Stimulated activated CD4-positive, alpha-beta T cell treated with anti-CD3 and anti-CD28 coated beads, Interleukin-4, amount 100 ng/mL, for 4 hours (primary cell): ENCODE measurements at regions not wholly inside any gene's neighbourhood (a gene's known extent, or its start where the extent isn't known, plus 50 kb on each side); places are given as distances from the start of the nearest gene placed in this dataset.

Experiments used
- DNase-seq, 2 experiments: peaks; one replicate each; pipeline ENCODE4 v3.0.0-alpha.2; 2020

- DNase-seq: no peak
Measured at GRCh38 chr4:23654791-23655190, 235.1 kb downstream of the PPARGC1A start.

DNA sequence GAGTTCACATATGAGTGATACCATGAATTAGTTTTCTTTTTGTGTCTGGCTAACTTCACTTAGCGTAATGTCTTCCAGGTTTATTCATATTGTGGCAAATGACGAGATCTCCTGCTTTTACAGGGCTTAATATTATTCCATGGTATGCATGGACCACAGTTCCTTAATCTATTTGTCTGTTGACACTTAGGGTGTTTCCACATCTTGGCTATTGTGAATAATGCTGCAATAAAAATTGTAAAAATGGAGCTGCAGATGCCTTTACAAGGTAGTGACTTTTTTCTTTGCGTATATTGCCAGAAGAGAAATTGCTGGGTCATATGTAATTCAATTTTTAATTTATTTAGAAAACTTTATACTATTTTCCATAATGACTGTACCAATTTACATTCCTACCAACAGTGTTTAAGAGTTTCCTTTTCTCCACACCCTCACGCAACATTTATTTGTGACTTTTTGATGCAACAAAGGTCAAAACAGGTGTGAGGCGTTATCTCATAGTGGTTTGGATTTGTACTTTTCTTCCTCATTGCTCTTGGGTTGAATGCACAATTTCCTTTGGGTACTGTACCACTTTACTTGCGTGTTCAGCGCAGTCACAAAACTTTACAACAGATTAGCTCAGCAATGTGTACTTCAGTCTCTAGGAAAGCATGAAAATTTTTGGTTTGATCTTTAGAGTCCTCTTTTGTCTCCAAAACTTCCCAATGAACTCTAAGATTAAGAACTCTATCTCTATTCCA is 240.8 kb downstream of the PPARGC1A start:
- DNase-seq: no peak

DNA sequence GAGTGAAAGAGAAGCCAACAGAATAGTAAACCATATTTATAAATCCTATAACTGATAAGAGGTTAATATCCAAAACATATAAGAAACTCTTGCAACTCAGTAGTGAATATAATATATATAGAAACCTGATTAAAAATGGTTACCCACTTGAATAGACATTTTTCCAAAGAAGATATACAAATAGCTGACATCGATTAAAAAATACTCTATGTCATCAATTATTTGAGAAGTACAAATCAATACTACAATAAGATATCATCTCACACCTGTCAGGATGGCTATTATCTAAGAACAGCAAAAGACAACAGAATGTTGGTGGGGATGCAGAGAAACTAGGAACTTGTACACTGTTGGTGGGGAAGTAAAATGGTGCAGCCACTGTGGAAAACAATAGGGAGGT is 254.4 kb downstream of the PPARGC1A start:
- DNase-seq: no peak

DNA sequence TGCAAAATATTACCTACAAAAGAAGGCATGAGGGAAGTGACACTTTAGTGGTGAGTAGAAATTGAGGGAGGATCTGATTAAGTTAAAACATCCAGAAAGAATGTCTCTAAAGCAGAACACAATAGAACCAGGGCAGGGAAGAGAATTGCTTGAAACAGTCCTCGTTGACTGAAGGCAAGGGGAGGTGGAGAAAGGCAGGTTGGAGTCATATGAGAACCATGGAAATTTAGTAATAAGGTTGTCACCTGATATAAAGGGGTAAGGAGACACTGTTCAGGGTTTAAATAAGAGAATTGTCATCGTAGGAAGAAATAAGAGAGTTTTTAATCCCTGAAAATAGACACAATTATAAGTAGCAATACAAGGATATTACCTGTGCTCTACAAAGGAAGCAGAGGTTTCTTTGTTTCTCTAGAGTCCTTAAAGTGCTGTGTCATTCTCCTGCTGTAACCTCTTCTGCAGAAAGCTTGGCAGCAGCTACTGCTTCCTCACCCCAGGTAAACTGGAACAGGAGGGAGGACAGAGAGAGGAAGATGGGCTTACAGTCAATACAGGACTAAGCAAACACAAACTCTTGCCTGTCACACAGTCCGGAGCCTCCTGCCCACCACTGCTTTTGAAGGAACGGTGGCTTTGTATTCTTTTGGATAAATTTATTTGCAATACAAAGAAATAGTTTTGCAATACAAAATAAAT is 258.4 kb downstream of the PPARGC1A start:
- DNase-seq: no peak

DNA sequence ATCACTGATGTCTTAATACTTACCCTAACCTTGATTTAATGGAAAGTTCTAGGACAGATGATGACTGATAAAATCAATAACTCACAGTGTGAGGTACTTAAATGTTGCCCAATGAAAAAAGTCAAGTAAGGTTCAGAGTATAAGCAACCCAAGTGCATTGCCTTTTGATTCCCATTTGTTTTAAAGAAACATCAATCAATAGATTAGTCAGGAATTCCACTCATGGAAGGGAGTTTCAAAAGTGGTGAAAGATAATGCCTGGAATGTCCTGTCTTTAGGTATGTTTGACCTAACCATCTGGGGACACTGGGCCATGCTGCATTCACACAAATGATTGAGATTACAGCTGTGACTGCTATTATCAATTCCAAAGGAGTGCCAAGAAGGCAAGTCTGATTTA is 259.7 kb downstream of the PPARGC1A start:
- no peak for DNase-seq

GRCh38 chr4:23629421-23629820 is 260.4 kb downstream of the PPARGC1A start:
- DNase-seq: no peak

GRCh38 chr4:23614284-23614892 is 275.5 kb downstream of the PPARGC1A start:
- DNase-seq: no peak

DNA sequence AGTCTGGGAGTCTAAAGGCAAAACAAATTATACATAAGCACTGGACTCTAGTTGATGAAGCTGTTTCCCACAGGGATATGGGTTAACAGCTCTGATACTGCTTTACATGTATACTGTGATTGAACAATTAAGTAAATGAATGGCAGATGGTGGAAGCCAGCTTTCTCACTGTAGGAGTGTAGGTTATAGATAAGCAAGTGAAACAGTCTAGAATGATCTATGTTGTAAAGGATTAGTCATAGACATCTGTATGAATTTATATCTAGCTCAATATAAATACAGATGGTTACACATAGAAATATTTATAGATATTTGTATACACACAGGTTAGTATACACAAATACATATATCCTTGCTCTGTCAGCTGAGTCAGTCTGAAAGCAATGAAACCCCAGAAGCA is 276.1 kb downstream of the PPARGC1A start:
- no peak for DNase-seq

DNA sequence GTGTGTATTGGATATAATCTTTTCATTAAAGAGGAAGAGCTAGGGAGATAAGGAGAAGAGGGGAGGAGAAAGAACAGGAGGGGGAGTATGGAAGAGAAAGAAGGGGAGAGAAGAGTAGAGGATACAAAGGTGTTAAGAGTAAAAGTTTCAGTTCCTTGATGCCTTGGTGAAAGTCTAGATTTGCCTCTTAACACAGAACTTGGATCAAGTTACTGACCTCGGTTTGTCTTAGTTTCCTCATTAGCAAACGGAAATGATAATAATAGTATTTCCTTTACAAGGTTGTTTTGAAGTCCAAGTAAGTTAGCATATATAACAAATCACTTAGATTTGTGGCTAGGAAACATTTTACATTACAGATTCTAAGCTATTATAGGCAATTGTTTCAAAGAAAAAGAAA is 287.1 kb downstream of the PPARGC1A start:
- DNase-seq: no peak

GRCh38 chr4:23594125-23594524 is 295.7 kb downstream of the PPARGC1A start:
- DNase-seq: no peak

DNA sequence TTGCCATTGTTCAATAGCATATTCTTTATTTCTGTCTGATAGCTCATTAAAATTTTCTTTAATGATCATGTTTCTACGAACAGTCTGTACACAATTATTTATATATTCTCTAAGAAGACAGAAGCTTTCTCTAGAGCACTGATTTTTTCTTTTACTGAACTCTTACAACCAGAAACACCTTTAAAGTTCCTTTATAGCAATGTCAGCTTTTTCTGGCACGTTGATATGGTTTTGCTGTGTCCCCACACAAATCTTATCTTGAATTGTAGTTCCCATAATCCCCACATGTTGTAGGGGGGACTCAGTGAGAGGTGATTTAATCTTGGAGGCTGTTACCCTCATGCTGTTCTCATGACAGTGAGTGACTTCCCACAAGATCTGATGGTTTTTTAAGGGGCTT is 299.4 kb downstream of the PPARGC1A start:
- no peak for DNase-seq

GRCh38 chr4:23584024-23584423 is 305.8 kb downstream of the PPARGC1A start:
- no peak for DNase-seq

DNA sequence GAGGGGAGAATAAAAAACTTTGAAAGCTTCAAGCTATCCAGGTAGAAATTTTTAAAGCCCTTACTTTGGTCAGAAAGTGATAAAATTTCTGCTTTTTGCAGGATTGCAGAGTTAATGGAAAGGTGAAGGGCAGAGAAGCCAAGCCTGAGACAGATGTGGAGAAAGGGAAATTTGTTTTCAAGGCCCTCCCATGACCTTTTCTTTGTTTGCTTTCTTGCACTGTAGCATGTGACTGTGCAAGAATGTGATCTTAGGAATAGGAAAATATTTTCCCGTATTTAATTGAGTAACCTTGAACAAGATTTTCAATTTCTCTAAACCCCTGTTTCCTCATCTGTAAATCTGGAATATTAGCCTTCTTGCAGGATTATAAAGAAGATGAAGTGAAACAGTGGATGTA is 307.2 kb downstream of the PPARGC1A start:
- no peak for DNase-seq

DNA sequence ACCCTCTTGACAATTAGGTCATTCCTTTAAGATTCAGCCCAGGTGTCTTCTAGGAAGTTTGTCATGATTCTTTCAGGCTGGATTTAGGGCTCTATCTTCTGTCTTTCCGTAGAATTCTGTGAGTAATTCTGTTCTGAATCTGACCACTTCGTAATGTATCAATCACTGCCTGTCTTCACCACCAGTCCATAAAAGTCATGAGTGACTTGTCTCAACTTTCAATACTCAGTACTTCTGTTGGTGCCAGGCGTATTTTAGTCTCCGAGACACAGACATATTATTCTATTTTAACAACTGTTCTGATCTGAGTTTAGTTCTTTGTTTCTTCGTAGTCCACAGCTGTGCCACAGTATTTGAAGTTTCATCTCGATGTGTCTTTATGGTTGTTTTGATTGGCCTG is 310.7 kb downstream of the PPARGC1A start:
- DNase-seq: no peak

DNA sequence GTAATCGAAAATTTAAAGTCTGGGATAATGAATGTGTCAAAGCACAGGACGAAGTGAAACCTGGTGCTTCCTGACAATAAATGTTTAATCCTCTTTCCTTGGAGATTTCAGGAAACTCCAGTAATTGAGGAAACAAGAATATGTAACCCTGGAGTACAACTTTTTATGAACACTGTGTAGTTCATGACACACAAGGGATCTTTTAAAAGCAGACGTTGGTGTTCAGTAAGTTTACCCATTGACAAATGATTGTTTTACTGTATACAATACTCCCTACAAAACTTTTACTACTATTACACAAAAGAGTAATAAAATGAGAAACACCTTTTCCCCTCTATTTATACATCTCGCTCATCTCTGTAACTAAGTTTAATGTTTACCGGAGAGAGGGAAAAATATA is 312.4 kb downstream of the PPARGC1A start:
- DNase-seq: no peak

DNA sequence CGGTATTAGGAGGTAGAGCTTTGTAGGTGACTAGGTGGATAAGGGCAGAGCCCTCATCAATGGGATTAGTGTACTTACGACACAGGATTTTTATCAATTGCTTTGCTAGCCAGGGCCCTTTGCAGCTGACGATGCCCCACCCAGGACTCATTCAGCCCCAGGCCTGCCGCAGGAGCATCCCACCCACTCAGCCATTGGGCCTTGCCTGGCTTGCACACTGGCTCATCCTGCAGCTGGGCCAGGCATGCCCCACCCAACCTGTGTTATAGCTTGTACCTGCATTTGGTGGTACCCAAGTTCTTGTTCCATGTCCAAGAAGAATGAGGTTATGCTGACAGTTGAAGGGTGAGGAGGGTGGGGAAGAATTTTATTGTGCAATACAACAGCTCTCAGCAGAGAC is 317.5 kb downstream of the PPARGC1A start:
- no peak for DNase-seq

GRCh38 chr4:23567338-23567737 is 322.5 kb downstream of the PPARGC1A start:
- DNase-seq: no peak

GRCh38 chr4:23560748-23561147 is 329.1 kb downstream of the PPARGC1A start:
- DNase-seq: no peak

GRCh38 chr4:23558101-23558500 is 331.7 kb downstream of the PPARGC1A start:
- no peak for DNase-seq

DNA sequence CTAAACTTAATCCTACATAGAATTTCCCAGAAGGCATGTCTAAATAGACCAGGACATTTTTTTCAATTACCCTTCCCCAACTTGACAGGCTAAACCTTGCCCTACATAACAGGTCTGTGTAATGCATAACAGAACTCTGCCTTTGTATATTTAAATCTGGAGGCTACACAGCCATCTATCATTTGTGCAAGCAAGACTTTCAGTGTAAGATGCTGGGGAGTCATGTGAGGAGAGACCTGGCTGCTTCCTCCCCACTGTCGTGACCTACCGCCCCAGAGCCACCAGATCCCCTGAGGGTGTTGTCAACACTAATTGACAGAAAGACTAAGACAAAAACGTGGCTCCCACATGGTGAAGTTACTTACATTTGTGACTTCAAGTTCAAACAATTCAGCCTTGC is 342.2 kb downstream of the PPARGC1A start:
- no peak for DNase-seq

GRCh38 chr4:23547096-23547495 is 342.8 kb downstream of the PPARGC1A start:
- no peak for DNase-seq

GRCh38 chr4:23539969-23540569 is 349.8 kb downstream of the PPARGC1A start:
- DNase-seq: no peak

GRCh38 chr4:23533859-23534258 is 356.0 kb downstream of the PPARGC1A start:
- no peak for DNase-seq

GRCh38 chr4:23516716-23517115 is 373.1 kb downstream of the PPARGC1A start:
- DNase-seq: no peak
